GM23338 (cell line): ENCODE measurements at regions not wholly inside any gene's neighbourhood (a gene's known extent, or its start where the extent isn't known, plus 50 kb on each side); places are given as distances from the start of the nearest gene placed in this dataset.

Source experiments
- ATAC-seq: fragments of 200-7000 bp; cut with Tn5 transposase; 3 replicates; pipeline ENCODE4 v1.9.1; 2020
- DNase-seq: peaks from one replicate; pipeline ENCODE4 v3.0.0-alpha.2; 2015; ENCODE audit warnings: low spot score
- H2AFZ ChIP-seq: fragments of 200-600 bp; sonication (generic); 2 replicates; pipeline ENCODE4 v1.8.0; 2016; ENCODE audit warnings: antibody characterized with exemption, mild to moderate bottlenecking, moderate library complexity
- H3F3A ChIP-seq: fragments of 200-600 bp; sonication (generic); replicated peaks from 2 replicates; pipeline ENCODE4 v1.8.0; 2017; ENCODE audit warnings: antibody characterized with exemption, mixed run types, low read depth
- H3K27ac ChIP-seq: fragments of 200-600 bp; sonication (generic); 2 replicates; pipeline ENCODE4 v1.6.1; 2016; ENCODE audit warnings: low read depth
- H3K27me3 ChIP-seq: fragments of 200-600 bp; sonication (generic); 2 replicates; pipeline ENCODE4 v1.8.0; 2016; ENCODE audit warnings: mild to moderate bottlenecking, mixed run types, moderate library complexity; ENCODE audit not compliant: insufficient read depth
- H3K36me3 ChIP-seq: fragments of 200-600 bp; sonication (generic); 2 replicates; pipeline ENCODE4 v1.8.0; 2016; ENCODE audit warnings: mild to moderate bottlenecking; ENCODE audit not compliant: insufficient read depth
- H3K4me1 ChIP-seq: fragments of 200-600 bp; sonication (generic); 2 replicates; pipeline ENCODE4 v1.8.0; 2016; ENCODE audit warnings: mild to moderate bottlenecking, moderate library complexity; ENCODE audit not compliant: insufficient read depth
- H3K4me2 ChIP-seq: fragments of 200-600 bp; sonication (generic); 2 replicates; pipeline ENCODE4 v1.7.1; 2017; ENCODE audit warnings: mixed run types
- H3K4me3 ChIP-seq: fragments of 200-600 bp; sonication (generic); 2 replicates; pipeline ENCODE4 v1.6.1; 2016; ENCODE audit warnings: mixed run types
- H3K79me2 ChIP-seq: fragments of 200-600 bp; sonication (generic); replicated peaks from 2 replicates; pipeline ENCODE4 v1.8.0; 2017; ENCODE audit warnings: mild to moderate bottlenecking; ENCODE audit not compliant: insufficient read depth
- H3K9me2 ChIP-seq: fragments of 200-600 bp; sonication (generic); 2 replicates; pipeline ENCODE4 v1.8.0; 2017; ENCODE audit not compliant: insufficient read depth
- H4K20me1 ChIP-seq: fragments of 200-600 bp; sonication (generic); replicated peaks from 2 replicates; pipeline ENCODE4 v1.8.0; 2017; ENCODE audit warnings: mild to moderate bottlenecking; ENCODE audit not compliant: insufficient read depth
- H3K27ac Mint-ChIP-seq: 2 replicates; pipeline ENCODE4 v1.8.0; 2020; ENCODE audit warnings: inconsistent platforms, mild to moderate bottlenecking, moderate library complexity, mixed read lengths
- H3K27me3 Mint-ChIP-seq: 3 replicates; pipeline ENCODE4 v1.8.0; 2022; ENCODE audit warnings: low read depth, mild to moderate bottlenecking, moderate library complexity, mixed read lengths, inconsistent platforms; ENCODE audit not compliant: insufficient read depth, poor library complexity
- H3K36me3 Mint-ChIP-seq: 3 replicates; pipeline ENCODE4 v1.8.0; 2021; ENCODE audit warnings: low read depth, mild to moderate bottlenecking, inconsistent platforms, moderate library complexity, mixed read lengths
- H3K4me1 Mint-ChIP-seq: 3 replicates; pipeline ENCODE4 v1.8.0; 2020; ENCODE audit warnings: mild to moderate bottlenecking, inconsistent platforms, mixed read lengths
- H3K4me3 Mint-ChIP-seq: 3 replicates; pipeline ENCODE4 v1.8.0; 2021; ENCODE audit warnings: moderate library complexity, mild to moderate bottlenecking, inconsistent platforms, mixed read lengths
- H3K9me3 Mint-ChIP-seq: 3 replicates; pipeline ENCODE4 v1.8.0; 2020; ENCODE audit warnings: moderate library complexity, mild to moderate bottlenecking, inconsistent platforms, mixed read lengths
- ETS1 ChIP-seq: IDR thresholded peaks from 2 replicates; pipeline ENCODE4 v1.6.1; 2016; ENCODE audit warnings: antibody characterized with exemption
- EZH2 ChIP-seq: fragments of 200-600 bp; sonication (generic); IDR thresholded peaks from one replicate; pipeline ENCODE4 v1.8.0; 2017; ENCODE audit warnings: antibody characterized with exemption, mild to moderate bottlenecking, low read depth; ENCODE audit not compliant: unreplicated experiment
- NANOG ChIP-seq: IDR thresholded peaks from 2 replicates; pipeline ENCODE4 v1.6.1; 2016; ENCODE audit warnings: antibody characterized with exemption, borderline replicate concordance
- STAT1 ChIP-seq: IDR thresholded peaks from one replicate; pipeline ENCODE4 v1.6.1; 2016; ENCODE audit warnings: antibody characterized with exemption; ENCODE audit not compliant: unreplicated experiment
- ZNF114 ChIP-seq: fragments of 250-450 bp; sonication (Bioruptor Pico); IDR thresholded peaks from 2 replicates; pipeline ENCODE4 v1.5.0; 2020; ENCODE audit warnings: mild to moderate bottlenecking, moderate library complexity
- ZNF462 ChIP-seq: fragments of 250-450 bp; sonication (Bioruptor Pico); IDR thresholded peaks from 2 replicates; pipeline ENCODE4 v1.5.0; 2020; ENCODE audit warnings: mild to moderate bottlenecking, moderate library complexity

- no peak overlapping the region for H3K4me3 Mint-ChIP-seq
- no peaks in the 10 kb centered on the region; the same call in 1 of the 2 replicates for H4K20me1 ChIP-seq
- H3K4me1 Mint-ChIP-seq: peaks cover 5% of the 10 kb centered on the region; the same call in 2 of the 3 replicates
These were observed 80.7 kb upstream of the EOMES start for GRCh38 chr3:27802849-27803248.

More at GRCh38 chr3:27802849-27803248, 80.7 kb upstream of the EOMES start:
- ATAC-seq (no peak), DNase-seq (no peak)
- Histone ChIP-seq H2AFZ (no peak overlapping the region), H3K4me3 (no peak overlapping the region), H3K36me3 (no peaks in the 10 kb centered on the region), H3K79me2 (no peaks in the 10 kb centered on the region), H3K27me3 (no peaks in the 10 kb centered on the region), H3K27ac (no peak overlapping the region), H3K4me1 (no peaks in the 10 kb centered on the region), H3F3A (no peaks in the 10 kb centered on the region), H3K9me2 (no peaks in the 10 kb centered on the region), H3K4me2 (no peak overlapping the region)
- TF ChIP-seq STAT1: no peak
- no peak for TF ChIP-seq ETS1
- TF ChIP-seq ZNF114 (CRISPR knock-in tag): no peak
- TF ChIP-seq EZH2: no peak
- TF ChIP-seq NANOG: no peak
- no peak for TF ChIP-seq ZNF462
- H3K27ac Mint-ChIP-seq: no peak overlapping the region
- no peaks in the 10 kb centered on the region for H3K9me3 Mint-ChIP-seq
- H3K27me3 Mint-ChIP-seq: no peaks in the 10 kb centered on the region
- no peaks in the 10 kb centered on the region for H3K36me3 Mint-ChIP-seq
